GM23338 (cell line): ENCODE measurements at regions not wholly inside any gene's neighbourhood (a gene's known extent, or its start where the extent isn't known, plus 50 kb on each side); places are given as distances from the start of the nearest gene placed in this dataset. TPM values are rescaled to one million over a fixed set of nuclear protein-coding genes. Genes with fewer than 3 reads are reported as not detected.

Source experiments
- CTCF ChIP-seq, 2 experiments: fragments of 200-600 bp in 1 of 2; sonication (generic) in 1 of 2; conservative IDR thresholded peaks; 2 replicates each; pipeline versions ENCODE4 v1.5.1 to v1.6.1; 2016 to 2017; ENCODE audit warnings: antibody characterized with exemption in 2 of 2, low read depth in 2 of 2, mild to moderate bottlenecking in 2 of 2, moderate library complexity in 1 of 2
- EZH2 ChIP-seq: fragments of 200-600 bp; sonication (generic); IDR thresholded peaks from one replicate; pipeline ENCODE4 v1.8.0; 2017; ENCODE audit warnings: antibody characterized with exemption, mild to moderate bottlenecking, low read depth; ENCODE audit not compliant: unreplicated experiment
- POLR2AphosphoS5 ChIP-seq: IDR thresholded peaks from 2 replicates; pipeline ENCODE4 v1.6.1; 2016; ENCODE audit warnings: antibody characterized with exemption, low read depth
- REST ChIP-seq: IDR thresholded peaks from one replicate; pipeline ENCODE4 v1.6.1; 2018; ENCODE audit warnings: antibody characterized with exemption; ENCODE audit not compliant: unreplicated experiment
- ZNF331 ChIP-seq: fragments of 250-450 bp; sonication (Bioruptor Pico); IDR thresholded peaks from 2 replicates; pipeline ENCODE4 v1.5.0; 2020; ENCODE audit warnings: low read depth, mild to moderate bottlenecking, moderate library complexity
- small RNA-seq: library from RNA; depleted of rRNA; stranded (forward); fragments of <200 nt; gene quantifications from one replicate; pipeline ENCODE3, GENCODE V24; 2014; ENCODE audit warnings: low replicate concordance

GRCh38 chr13:34886987-34887386 is 55.1 kb upstream of the NBEA start (continued):
- TF ChIP-seq REST (no peak), ZNF331 (CRISPR knock-in tag) (no peak), EZH2 (no peak), CTCF (conservative IDR thresholded peaks at IDR 0.05; ENCODE audit: low read depth in 2 of 2) (no peak), POLR2AphosphoS5 (no peak)

Small RNA genes lying in the stretch of these regions (small RNA-seq; reads per million reads assigned to genes)
- gene AL356321.1, result not detected
- not detected for gene RF00402
